Stimulated activated CD4-positive, alpha-beta T cell treated with anti-CD3 and anti-CD28 coated beads, Interleukin-2, amount 100 ng/mL, for 48 hours (primary cell): ENCODE measurements at regions not wholly inside any gene's neighbourhood (a gene's known extent, or its start where the extent isn't known, plus 50 kb on each side); places are given as distances from the start of the nearest gene placed in this dataset.

Experiments used
- DNase-seq, 2 donors: peaks; one replicate each; pipeline ENCODE4 v3.0.0-alpha.2; 2020

- DNase-seq = no peak
Measured at GRCh38 chr2:128380961-128381938, 62.6 kb upstream of the HS6ST1 start.

DNA sequence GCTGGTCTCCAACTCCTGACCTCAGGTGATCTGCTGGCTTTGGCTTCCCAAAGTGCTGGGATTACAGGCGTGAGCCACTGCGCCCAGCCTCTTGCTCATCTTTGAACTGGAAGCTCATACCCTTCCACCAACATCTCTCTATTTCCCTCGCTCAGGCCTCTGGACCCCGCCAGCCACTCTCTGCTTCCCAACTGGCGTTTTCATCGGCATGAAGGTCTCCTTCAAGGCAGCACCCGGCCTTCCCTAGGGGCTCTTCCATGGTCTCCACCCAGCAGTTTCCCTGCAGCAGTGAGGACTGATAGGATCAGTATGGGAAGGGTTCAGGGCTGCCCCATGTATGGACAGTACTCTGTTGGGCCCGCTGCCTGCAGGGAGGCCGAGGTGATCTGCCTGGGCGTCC is 65.8 kb upstream of the HS6ST1 start:
- DNase-seq = no peak

GRCh38 chr2:128384956-128385355 is 66.3 kb upstream of the HS6ST1 start:
- DNase-seq = no peak

GRCh38 chr2:128385365-128385764 is 66.7 kb upstream of the HS6ST1 start:
- DNase-seq = no peak

DNA sequence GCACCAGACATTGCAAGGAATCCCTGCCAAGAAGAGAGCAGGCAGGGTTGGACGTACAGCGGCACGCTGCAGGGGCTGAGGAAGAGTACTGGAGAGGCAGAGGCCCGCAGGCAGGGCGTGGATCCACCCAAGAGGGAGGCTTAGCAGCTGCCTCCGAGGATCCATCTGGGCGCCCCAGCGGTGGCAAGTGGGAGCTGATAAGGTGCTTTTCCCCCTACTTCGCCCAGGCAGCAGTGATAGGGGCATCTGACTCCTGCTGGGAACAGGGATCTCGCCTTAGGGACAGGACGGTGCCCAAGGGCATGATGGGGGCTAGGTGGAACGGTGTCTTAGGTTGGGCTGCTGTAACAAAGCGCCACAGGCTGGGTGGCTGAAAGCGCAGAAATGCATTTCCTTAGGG is 67.4 kb upstream of the HS6ST1 start:
- DNase-seq = no peak

- DNase-seq = no peak
Measured at GRCh38 chr2:128388499-128388941, 69.9 kb upstream of the HS6ST1 start.

DNA sequence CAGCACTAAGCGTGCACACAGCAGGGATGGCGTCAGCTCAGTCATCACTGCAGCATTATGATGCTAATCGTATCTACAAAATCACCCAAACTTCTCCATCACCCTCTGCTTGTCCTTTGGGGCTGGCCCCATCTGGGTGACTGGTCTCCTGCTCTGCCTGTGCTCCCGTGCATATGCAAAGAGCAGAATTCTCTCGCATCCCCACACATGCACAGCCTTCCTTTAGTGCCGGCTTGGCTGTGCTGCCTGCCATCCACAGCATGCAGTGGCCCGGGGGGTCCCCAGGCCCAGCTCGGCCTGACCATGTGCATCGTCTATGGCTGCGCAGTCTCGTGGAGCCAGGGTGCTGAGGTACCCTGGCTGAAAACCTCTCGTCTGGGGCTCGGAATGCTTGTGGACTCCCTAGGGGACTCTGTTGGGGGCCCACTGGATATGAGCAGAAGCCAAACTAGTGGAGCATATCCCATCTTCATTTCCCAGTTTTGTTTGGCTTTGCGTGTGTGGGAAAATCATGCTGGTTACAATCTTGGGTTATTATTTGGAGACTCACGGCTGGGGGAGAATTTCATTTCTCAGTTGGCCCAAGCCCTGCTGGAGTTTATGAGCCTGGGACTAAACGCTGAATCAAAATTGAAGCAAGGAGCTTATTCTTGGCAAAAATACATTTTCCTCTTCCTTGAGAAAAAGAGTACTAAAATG is 70.9 kb upstream of the HS6ST1 start:
- DNase-seq = no peak

DNA sequence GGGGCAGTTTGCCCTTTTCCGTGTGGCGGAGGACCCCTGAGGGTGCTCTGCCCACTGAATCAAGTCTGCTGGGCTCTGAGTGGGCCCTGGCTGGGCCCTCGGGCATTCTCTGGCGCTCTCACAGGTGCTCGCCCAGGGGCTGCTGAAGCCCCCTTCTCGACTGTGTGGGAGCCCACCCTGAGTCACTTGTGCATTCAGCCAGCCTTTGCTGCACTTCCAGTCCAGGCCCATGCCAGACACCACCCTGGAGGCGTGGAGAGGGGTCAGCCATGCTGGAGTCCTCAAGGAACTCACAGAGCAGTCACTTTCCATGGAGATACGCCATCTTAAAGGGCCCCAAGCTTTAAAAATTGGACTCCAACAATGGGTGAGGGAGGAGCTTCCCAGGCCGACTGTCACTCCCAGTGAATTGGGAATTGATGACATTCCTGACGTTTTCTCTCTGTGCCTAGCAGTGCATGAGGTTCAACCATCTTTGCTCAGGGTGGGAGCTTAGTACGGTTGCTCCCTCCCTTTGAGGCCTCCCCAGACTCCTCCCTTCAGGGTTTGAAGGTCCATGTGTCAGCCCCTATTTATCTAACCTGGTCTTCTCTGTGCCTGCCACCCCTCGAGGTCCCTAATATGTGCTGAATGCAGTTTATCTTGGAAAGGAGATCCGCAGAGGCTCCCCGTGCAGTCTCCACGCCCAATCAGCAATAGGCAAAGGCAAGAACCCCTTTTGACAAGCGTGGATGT is 71.8 kb upstream of the HS6ST1 start:
- DNase-seq = no peak

DNA sequence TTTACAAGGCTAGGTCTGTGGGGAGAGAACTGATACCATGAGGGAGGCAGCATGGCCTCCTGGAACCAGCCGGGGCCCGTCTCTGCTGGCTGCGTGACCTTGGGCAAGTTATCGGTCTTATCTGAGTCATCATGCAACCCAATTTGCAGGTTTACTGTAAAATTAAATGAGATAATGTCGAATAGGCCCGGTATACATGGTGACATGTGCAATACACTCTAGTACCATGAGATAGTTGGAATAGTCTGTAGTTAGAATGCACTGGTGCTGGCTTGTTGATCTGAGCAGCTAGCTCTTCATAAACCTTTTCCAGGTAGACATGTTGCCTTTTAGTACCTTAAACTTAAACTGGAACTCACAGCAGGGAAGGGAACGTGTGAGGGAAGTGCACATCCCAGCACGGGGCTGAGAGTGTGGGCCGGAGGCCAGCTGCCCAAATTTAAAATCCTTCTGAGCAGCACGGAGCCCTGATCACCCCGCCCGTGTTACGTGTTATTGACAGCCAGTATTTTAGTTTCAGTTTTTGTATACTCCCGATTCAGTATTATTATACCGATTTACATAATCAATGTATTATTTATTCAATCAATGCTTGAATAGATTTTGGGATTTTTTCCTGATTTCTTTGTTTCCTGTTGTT is 72.4 kb upstream of the HS6ST1 start:
- no peak for DNase-seq

- no peak for DNase-seq
Measured at GRCh38 chr2:128391679-128392078, 73.0 kb upstream of the HS6ST1 start.

- no peak for DNase-seq
Measured at GRCh38 chr2:128392207-128392606, 73.5 kb upstream of the HS6ST1 start.

GRCh38 chr2:128394007-128394730 is 75.5 kb upstream of the HS6ST1 start:
- DNase-seq = no peak

DNA sequence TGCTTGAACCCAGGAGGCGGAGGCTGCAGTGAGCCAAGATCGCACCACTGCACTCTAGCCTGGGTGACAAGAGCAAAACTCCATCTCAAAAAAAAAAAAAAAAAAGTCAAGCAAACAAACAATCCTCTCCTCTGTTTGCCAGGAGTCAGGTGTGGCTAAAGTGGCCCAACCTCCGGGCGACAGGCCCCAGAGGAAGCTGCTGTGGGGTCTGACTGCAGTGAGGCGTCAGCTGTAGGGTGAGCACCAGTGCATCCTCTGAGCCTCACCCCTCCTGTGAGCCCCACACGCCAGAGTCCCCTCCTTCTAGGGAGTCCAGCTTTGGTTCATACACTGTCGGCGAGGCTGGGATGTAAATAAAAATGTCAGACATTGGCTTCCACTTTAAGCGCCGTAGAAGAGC is 76.5 kb upstream of the HS6ST1 start:
- no peak for DNase-seq

- DNase-seq = no peak
Measured at GRCh38 chr2:128395640-128396499, 77.2 kb upstream of the HS6ST1 start.

GRCh38 chr2:128396500-128396891 is 77.8 kb upstream of the HS6ST1 start:
- no peak for DNase-seq

DNA sequence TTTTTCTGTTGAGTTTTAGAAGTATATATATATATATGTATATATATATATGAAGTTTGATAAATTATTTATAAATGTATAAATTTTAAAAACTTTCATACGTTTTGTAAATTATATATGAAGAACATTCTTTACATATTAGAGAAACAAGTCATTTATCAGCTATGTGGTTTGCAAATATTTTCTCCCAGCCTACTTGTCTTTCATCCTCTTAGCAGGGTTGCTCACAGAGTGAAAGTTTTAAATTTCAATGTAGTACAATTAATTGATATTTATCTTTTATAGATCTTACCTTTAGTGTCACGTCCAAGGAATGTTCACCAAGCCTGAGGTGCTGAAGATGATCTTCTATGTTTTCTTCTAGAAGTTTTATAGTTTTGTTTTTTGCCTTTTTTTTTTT is 78.3 kb upstream of the HS6ST1 start:
- no peak for DNase-seq

DNA sequence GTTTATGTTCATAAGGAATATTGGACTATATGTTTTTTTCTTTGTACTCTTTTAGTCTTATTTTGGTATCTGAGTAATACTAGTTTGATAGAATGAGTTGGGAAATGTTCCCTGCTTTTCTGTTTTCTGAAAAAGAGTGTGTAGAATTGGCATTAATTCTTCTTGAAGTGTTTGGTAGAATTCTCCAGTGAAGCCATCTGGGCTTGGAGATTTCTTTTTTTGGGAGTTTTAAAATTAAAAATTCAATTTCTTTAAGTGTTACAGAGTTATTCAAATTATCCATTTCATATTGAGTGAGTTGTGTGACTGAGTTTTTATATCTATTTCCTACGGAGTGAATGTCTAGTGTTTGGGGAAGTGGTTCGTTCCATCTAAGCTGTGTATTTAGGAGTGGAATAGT is 80.6 kb upstream of the HS6ST1 start:
- no peak for DNase-seq

- no peak for DNase-seq
Measured at GRCh38 chr2:128399690-128400291, 81.1 kb upstream of the HS6ST1 start.

DNA sequence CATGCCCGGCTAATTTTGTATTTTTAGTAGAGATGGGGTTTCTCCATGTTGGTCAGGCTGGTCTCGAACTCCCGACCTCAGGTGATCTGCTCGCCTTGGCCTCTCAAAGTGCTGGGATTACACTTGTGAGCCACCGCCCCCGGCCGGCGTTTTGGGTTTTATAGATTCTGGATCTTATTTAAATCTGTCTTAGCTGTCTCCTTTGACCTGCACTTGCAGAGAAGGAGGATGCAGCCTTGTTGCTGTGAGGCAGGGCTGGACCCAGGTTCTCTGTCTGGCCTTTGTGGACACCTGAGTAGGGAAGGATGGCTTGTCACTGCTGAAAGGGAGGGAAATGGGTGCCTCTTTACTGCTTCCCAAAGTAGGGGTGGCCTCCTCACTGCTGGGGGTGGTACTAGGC is 83.0 kb upstream of the HS6ST1 start:
- no peak for DNase-seq

GRCh38 chr2:128402911-128403670 is 84.4 kb upstream of the HS6ST1 start:
- no peak for DNase-seq
